ENCODE measurements at regions not wholly inside any gene's neighbourhood (a gene's known extent, or its start where the extent isn't known, plus 50 kb on each side); places are given as distances from the start of the nearest gene placed in this dataset.

DNA sequence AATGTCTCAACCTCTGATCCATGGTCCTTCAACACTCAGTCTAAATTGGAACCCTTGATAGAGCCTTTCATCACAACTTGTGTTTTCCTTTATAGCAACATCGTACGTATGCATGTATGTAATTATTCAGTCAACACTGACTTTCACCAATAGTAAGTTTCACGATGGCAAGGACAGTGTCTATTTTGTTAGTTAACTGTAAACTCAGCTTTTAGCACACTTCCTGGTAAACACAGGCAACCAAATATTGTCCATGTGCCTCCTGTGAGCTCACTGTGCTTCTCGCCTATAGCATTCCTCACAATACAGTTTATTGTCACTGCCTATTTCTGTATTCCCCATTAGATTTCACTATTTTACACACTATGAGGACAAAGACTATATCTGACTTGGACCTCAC is 323.1 kb downstream of the DEPDC1B start:
- TF ChIP-seq, protein P1, sequence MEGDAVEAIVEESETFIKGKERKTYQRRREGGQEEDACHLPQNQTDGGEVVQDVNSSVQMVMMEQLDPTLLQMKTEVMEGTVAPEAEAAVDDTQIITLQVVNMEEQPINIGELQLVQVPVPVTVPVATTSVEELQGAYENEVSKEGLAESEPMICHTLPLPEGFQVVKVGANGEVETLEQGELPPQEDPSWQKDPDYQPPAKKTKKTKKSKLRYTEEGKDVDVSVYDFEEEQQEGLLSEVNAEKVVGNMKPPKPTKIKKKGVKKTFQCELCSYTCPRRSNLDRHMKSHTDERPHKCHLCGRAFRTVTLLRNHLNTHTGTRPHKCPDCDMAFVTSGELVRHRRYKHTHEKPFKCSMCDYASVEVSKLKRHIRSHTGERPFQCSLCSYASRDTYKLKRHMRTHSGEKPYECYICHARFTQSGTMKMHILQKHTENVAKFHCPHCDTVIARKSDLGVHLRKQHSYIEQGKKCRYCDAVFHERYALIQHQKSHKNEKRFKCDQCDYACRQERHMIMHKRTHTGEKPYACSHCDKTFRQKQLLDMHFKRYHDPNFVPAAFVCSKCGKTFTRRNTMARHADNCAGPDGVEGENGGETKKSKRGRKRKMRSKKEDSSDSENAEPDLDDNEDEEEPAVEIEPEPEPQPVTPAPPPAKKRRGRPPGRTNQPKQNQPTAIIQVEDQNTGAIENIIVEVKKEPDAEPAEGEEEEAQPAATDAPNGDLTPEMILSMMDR (IDR thresholded peaks at IDR 0.05) = no peak
- no peak for TF ChIP-seq ZFX (IDR thresholded peaks at IDR 0.05; ENCODE audit: borderline replicate concordance)
- peak overlapping the region; percentile 95 for H3K27ac ChIP-seq

- no peak for TF ChIP-seq ZFX (IDR thresholded peaks at IDR 0.05; ENCODE audit: borderline replicate concordance)
- TF ChIP-seq, protein P1 (IDR thresholded peaks at IDR 0.05) = no peak
- peak overlapping the region; percentile 95 for H3K27ac ChIP-seq
Measured at GRCh38 chr5:60374409-60374808, 325.6 kb downstream of the DEPDC1B start.

DNA sequence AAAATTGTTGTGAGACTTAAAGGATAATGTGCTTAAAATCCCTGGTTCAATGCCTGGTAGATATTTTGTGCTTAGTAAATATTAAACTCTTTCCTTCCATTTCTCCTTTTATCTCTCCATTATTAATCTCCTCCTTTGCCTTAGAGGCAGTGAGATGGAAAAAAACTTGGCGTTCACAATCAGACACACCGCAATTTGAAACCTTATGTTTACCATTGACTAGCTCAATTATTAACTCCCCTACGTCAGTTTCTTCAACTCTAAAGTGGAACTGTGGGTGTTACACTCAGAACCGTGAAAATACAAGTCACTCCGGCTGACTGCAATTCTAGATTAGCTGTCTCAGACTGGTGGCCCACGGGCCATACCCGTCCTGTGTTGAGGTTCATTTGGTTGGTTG is 327.2 kb downstream of the DEPDC1B start:
- peak overlapping the region; percentile 95 for H3K27ac ChIP-seq
- TF ChIP-seq ZFX (IDR thresholded peaks at IDR 0.05; ENCODE audit: borderline replicate concordance) = no peak
- TF ChIP-seq, protein P1 (IDR thresholded peaks at IDR 0.05) = no peak

- H3K27ac ChIP-seq = peak overlapping the region; percentile 95
- TF ChIP-seq, protein P1 (IDR thresholded peaks at IDR 0.05) = no peak
- no peak for TF ChIP-seq ZFX (IDR thresholded peaks at IDR 0.05; ENCODE audit: borderline replicate concordance)
Measured at GRCh38 chr5:60371065-60371464, 328.9 kb downstream of the DEPDC1B start.

- no peak for TF ChIP-seq ZFX (IDR thresholded peaks at IDR 0.05; ENCODE audit: borderline replicate concordance)
- TF ChIP-seq, protein P1 (IDR thresholded peaks at IDR 0.05) = no peak
- H3K27ac ChIP-seq = peak overlapping the region; percentile 95
Measured at GRCh38 chr5:60370508-60370907, 329.5 kb downstream of the DEPDC1B start.

DNA sequence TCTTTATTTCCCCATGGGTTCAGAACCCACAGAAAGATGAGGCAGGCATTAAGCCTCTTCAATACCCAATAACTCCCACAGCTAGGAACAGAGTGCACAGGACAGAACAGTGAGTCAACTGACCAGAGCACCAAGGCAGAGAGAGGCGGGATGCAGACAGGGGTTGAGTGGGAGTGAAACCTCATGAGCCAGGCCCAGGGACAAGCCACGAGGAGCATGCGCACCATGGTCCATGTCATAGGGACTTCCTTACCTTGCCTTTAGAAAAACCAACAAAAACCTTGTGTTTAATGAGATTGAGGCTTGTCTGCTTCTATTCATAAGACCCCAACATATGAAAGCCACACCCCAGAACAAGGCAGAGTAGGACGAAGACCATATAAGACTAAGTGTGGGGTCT is 330.6 kb downstream of the DEPDC1B start:
- TF ChIP-seq, protein P1 (IDR thresholded peaks at IDR 0.05) = no peak
- TF ChIP-seq ZFX (IDR thresholded peaks at IDR 0.05; ENCODE audit: borderline replicate concordance) = no peak

GRCh38 chr5:60368100-60368499 is 331.9 kb downstream of the DEPDC1B start:
- TF ChIP-seq, protein P1 (IDR thresholded peaks at IDR 0.05) = no peak
- TF ChIP-seq ZFX (IDR thresholded peaks at IDR 0.05; ENCODE audit: borderline replicate concordance) = no peak

More for the DNA sequence above, 330.6 kb downstream of the DEPDC1B start:
- peak overlapping the region; percentile 13; the same call in 1 of the 2 replicates for H3K27ac ChIP-seq

More at GRCh38 chr5:60368100-60368499, 331.9 kb downstream of the DEPDC1B start:
- no peak overlapping the region; the same call in 1 of the 2 replicates for H3K27ac ChIP-seq
